NCI-H1694 treated with DMSO at 0.1 percent for 48 hours (cell line): ENCODE measurements at regions not wholly inside any gene's neighbourhood (a gene's known extent, or its start where the extent isn't known, plus 50 kb on each side); places are given as distances from the start of the nearest gene placed in this dataset.
"Not testable (repeated sequence)": the region's sequence is repeated elsewhere in the genome, so short reads cannot be mapped to it uniquely, and the experiment has no call there.

Experiments
- DNase-seq: peaks from one replicate; lab custom pipeline; 2025; lab: John Stamatoyannopoulos, UW

GRCh38 chr5:99010294-99010693 is 81.5 kb upstream of the CHD1 start:
- no peak for DNase-seq

- DNase-seq: not testable (repeated sequence)
Measured at GRCh38 chr5:99008009-99008408, 79.2 kb upstream of the CHD1 start.

GRCh38 chr5:99005506-99005905 is 76.7 kb upstream of the CHD1 start:
- no peak for DNase-seq

GRCh38 chr5:99004960-99005359 is 76.2 kb upstream of the CHD1 start:
- DNase-seq: no peak

GRCh38 chr5:99000876-99001275 is 72.1 kb upstream of the CHD1 start:
- DNase-seq: no peak

- no peak for DNase-seq
Measured at GRCh38 chr5:99000221-99000620, 71.4 kb upstream of the CHD1 start.

- no peak for DNase-seq
Measured at GRCh38 chr5:98999631-99000030, 70.8 kb upstream of the CHD1 start.

GRCh38 chr5:98997000-98997399 is 68.2 kb upstream of the CHD1 start:
- no peak for DNase-seq

- no peak for DNase-seq
Measured at GRCh38 chr5:98994611-98995010, 65.8 kb upstream of the CHD1 start.

- no peak for DNase-seq
Measured at GRCh38 chr5:98993512-98993911, 64.7 kb upstream of the CHD1 start.

GRCh38 chr5:98992552-98992951 is 63.7 kb upstream of the CHD1 start:
- DNase-seq: no peak

- DNase-seq: no peak
Measured at GRCh38 chr5:98989727-98990126, 60.9 kb upstream of the CHD1 start.

- DNase-seq: no peak
Measured at GRCh38 chr5:98986587-98986986, 57.8 kb upstream of the CHD1 start.

GRCh38 chr5:98982880-98983279 is 54.1 kb upstream of the CHD1 start:
- DNase-seq: no peak
